Ascending aorta (tissue), 2 donors: ENCODE measurements at regions not wholly inside any gene's neighbourhood (a gene's known extent, or its start where the extent isn't known, plus 50 kb on each side); places are given as distances from the start of the nearest gene placed in this dataset.

Source experiments
- DNase-seq, 2 donors: peaks; one replicate each; pipeline ENCODE4 v3.0.0-alpha.2; 2019; ENCODE audit warnings: low spot score in 2 of 2
- H3K27ac ChIP-seq, 2 donors: fragments of 200-600 bp; sonication (generic); one replicate each; pipeline ENCODE4 v1.5.1; 2016 to 2017; ENCODE audit warnings: mild to moderate bottlenecking in 1 of 2
- H3K27me3 ChIP-seq: fragments of 200-600 bp; sonication (generic); one replicate; pipeline ENCODE4 v1.5.1; 2017
- H3K36me3 ChIP-seq, 2 donors: fragments of 200-600 bp; sonication (generic); one replicate each; pipeline ENCODE4 v1.5.1; 2016
- H3K4me1 ChIP-seq, 2 donors: fragments of 200-600 bp; sonication (generic); one replicate each; pipeline ENCODE4 v1.5.1; 2016 to 2017; ENCODE audit warnings: mild to moderate bottlenecking in 1 of 2
- H3K4me3 ChIP-seq, 2 donors: fragments of 200-600 bp; sonication (generic); one replicate each; pipeline ENCODE4 v1.5.1; 2016 to 2017; ENCODE audit warnings: mild to moderate bottlenecking in 1 of 2
- H3K9me3 ChIP-seq, 2 donors: fragments of 200-600 bp; sonication (generic); one replicate each; pipeline ENCODE4 v1.5.1; 2016
- intact Hi-C: fragments of 100-400 bp; cut with DNase I; formaldehyde crosslinking; loops from one replicate; pipeline ENCODE4 v1.15.1; 2023
- TF ChIP-seq, protein P1 (sequence below), 3 experiments: fragments of 200-600 bp in 2 of 3; fragments of 450-650 bp in 1 of 3; sonication (generic) in 2 of 3; IDR thresholded peaks; one replicate each; pipeline ENCODE4 v1.5.1; 2016 to 2019; ENCODE audit warnings: antibody characterized with exemption in 3 of 3, mild to moderate bottlenecking in 1 of 3, moderate library complexity in 1 of 3

GRCh38 chr1:94314222-94314858 lies 77.0 kb upstream of the ARHGAP29 start:
- intact Hi-C loops, result no loop called here
- Histone ChIP-seq H3K9me3 (no peaks in the 10 kb centered on the region), H3K27ac (no peak overlapping the region), H3K4me3 (no peak overlapping the region), H3K27me3 (no peaks in the 10 kb centered on the region), H3K36me3 (no peaks in the 10 kb centered on the region), H3K4me1 (no peaks in the 10 kb centered on the region)
- TF ChIP-seq, protein P1, sequence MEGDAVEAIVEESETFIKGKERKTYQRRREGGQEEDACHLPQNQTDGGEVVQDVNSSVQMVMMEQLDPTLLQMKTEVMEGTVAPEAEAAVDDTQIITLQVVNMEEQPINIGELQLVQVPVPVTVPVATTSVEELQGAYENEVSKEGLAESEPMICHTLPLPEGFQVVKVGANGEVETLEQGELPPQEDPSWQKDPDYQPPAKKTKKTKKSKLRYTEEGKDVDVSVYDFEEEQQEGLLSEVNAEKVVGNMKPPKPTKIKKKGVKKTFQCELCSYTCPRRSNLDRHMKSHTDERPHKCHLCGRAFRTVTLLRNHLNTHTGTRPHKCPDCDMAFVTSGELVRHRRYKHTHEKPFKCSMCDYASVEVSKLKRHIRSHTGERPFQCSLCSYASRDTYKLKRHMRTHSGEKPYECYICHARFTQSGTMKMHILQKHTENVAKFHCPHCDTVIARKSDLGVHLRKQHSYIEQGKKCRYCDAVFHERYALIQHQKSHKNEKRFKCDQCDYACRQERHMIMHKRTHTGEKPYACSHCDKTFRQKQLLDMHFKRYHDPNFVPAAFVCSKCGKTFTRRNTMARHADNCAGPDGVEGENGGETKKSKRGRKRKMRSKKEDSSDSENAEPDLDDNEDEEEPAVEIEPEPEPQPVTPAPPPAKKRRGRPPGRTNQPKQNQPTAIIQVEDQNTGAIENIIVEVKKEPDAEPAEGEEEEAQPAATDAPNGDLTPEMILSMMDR (IDR thresholded peaks at IDR 0.05), result no peak
- DNase-seq, result no peak

GRCh38 chr1:94310570-94311270 lies 73.3 kb upstream of the ARHGAP29 start:
- Histone ChIP-seq H3K4me3 (no peak overlapping the region), H3K9me3 (no peaks in the 10 kb centered on the region), H3K36me3 (no peaks in the 10 kb centered on the region), H3K27ac (no peak overlapping the region), H3K27me3 (no peaks in the 10 kb centered on the region), H3K4me1 (peaks cover 0 to 15% of the 10 kb centered on the region in 2 donors)
- no peak for DNase-seq
- TF ChIP-seq, protein P1 (IDR thresholded peaks at IDR 0.05), result no peak
- intact Hi-C loops, result no loop called here

GRCh38 chr1:94309829-94310569 lies 72.6 kb upstream of the ARHGAP29 start:
- Histone ChIP-seq H3K36me3 (no peaks in the 10 kb centered on the region), H3K9me3 (no peaks in the 10 kb centered on the region), H3K4me1 (peaks cover 0 to 15% of the 10 kb centered on the region in 2 donors), H3K4me3 (no peak overlapping the region), H3K27me3 (no peaks in the 10 kb centered on the region), H3K27ac (no peak overlapping the region)
- DNase-seq, result no peak
- TF ChIP-seq, protein P1 (IDR thresholded peaks at IDR 0.05), result no peak
- intact Hi-C loops, result no loop called here

DNA sequence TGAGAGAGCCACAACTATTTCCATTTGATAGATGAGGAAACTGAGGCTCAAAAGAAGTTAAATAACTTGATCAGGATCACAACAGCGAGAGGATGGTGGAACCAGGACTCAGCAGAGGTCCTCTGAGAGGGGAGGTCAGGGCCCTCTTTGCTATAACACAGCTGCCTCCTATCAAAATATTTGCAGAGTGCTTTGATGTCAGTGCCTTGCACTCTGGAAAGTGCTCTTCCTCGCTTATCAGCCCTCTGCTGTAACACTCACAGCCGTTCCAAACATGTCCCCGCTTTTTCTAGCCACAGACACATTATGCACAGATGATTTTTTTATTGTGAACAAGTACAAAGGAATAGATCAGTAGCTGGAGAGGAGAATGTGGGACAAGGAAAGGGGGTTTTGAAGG lies 71.8 kb upstream of the ARHGAP29 start:
- DNase-seq, result no peak
- H3K4me3 ChIP-seq, result no peak overlapping the region
- peaks cover 0 to 15% of the 10 kb centered on the region in 2 donors for H3K4me1 ChIP-seq
- H3K27ac ChIP-seq, result peak overlapping the region in 1 of 2 donors; percentile 17
- no peaks in the 10 kb centered on the region for H3K27me3 ChIP-seq
- H3K9me3 ChIP-seq, result no peaks in the 10 kb centered on the region
- H3K36me3 ChIP-seq, result no peaks in the 10 kb centered on the region
- intact Hi-C loops, result no loop called here
- TF ChIP-seq, protein P1 (IDR thresholded peaks at IDR 0.05), result no peak

DNA sequence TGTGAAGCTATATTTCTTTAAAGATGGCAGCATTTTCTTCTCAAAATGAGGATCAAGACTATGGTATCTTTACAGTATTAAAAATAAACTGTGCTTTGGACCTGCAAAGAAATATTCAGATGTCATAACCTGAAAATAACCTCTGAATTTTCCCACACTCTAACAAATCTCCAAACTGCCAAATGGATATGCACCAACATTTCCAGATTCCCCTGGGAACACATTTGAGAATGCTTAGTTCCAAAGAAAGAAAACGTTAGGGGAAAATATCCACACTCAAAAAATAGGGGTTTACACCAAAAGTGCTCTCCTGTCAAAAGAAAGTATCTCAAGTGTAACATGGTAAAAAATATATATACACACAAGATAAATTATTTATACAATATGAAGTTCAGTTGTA lies 69.1 kb upstream of the ARHGAP29 start:
- Histone ChIP-seq H3K4me3 (no peak overlapping the region), H3K36me3 (no peaks in the 10 kb centered on the region), H3K4me1 (peaks cover 0 to 15% of the 10 kb centered on the region in 2 donors), H3K27ac (peak overlapping the region in 1 of 2 donors; percentile 55), H3K9me3 (no peaks in the 10 kb centered on the region), H3K27me3 (no peaks in the 10 kb centered on the region)
- TF ChIP-seq, protein P1 (IDR thresholded peaks at IDR 0.05), result no peak
- DNase-seq, result no peak
- intact Hi-C loops, result no loop called here
